ENCODE measurements at regions not wholly inside any gene's neighbourhood (a gene's known extent, or its start where the extent isn't known, plus 50 kb on each side); places are given as distances from the start of the nearest gene placed in this dataset.
A peak's percentile ranks its signal among the peaks of the same experiment; 100 is the strongest.

DNA sequence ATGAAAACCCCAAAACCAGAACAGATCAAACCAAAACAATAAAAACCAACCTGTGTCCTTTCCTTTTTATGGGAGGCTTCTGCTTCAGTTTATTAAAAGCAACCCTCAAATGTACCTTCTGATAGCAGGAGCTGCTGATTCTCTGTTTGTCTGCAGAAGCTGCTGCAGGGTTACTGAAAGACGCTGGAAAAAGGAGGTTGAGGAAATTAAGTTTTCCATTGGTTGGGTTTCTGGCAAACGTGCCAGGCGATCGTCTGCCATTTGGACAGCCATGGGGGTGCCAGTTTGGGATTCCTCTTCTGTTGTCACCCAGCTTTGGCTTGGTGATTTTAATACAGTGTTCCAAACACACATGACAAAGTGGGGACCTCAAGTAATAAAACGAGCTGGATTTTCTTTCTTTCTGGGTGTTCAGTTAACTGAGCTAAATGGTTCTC, 185.4 kb upstream of the ZFHX3 start:
- H3K27ac ChIP-seq = peak overlapping the region; percentile 62
- TF ChIP-seq, protein P1, sequence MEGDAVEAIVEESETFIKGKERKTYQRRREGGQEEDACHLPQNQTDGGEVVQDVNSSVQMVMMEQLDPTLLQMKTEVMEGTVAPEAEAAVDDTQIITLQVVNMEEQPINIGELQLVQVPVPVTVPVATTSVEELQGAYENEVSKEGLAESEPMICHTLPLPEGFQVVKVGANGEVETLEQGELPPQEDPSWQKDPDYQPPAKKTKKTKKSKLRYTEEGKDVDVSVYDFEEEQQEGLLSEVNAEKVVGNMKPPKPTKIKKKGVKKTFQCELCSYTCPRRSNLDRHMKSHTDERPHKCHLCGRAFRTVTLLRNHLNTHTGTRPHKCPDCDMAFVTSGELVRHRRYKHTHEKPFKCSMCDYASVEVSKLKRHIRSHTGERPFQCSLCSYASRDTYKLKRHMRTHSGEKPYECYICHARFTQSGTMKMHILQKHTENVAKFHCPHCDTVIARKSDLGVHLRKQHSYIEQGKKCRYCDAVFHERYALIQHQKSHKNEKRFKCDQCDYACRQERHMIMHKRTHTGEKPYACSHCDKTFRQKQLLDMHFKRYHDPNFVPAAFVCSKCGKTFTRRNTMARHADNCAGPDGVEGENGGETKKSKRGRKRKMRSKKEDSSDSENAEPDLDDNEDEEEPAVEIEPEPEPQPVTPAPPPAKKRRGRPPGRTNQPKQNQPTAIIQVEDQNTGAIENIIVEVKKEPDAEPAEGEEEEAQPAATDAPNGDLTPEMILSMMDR (IDR thresholded peaks at IDR 0.05; ENCODE audit: low read depth, low read length, missing control alignments) = no peak
- no peaks in the 10 kb centered on the region for H3K27me3 ChIP-seq (replicated peaks)
- in situ Hi-C loops (cut with HindIII; ENCODE audit: low pct_ligation_motif_present, low sequenced_read_pairs) = no loop called here
- H3K4me3 ChIP-seq (ENCODE audit: low read depth, low read length) = no peak overlapping the region
- DNase-seq = no peak
- H3K36me3 ChIP-seq (replicated peaks) = no peaks in the 10 kb centered on the region

DNA sequence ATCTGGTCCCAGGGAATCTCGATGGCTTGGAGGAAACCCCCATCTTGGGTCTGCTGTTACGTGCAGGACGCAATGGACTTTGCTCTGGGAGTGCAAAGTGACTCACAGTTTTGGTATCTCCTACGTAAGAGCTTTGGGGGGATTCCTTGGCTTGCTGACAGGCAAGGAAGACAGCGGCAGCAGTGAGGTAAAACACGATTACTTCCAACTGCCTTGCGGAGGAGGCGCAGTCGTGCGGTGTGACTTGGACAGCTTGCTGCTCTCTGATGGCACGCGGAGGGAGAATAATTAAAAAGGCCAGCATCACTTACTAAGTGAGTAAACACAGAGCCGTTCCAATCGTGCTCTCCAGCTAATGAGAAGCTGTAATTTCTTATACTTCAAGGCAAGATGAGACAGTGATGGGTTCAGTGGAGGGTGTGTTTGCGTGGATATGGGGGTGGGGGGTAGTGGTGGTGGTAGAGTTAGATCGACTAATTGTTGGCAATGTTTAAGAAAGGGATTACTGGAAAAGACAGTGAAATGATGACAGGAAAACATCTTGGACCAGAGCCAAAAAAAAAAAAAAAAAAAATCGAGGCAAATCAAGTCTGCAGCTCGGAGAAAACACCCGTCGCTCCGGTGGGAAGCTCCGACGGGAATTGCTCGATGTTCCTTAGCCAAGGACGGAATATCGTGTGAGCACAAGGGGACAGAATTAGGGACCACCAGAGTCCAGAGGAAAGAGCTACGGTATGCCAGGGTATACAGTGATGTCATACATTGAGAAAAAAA, 184.8 kb upstream of the ZFHX3 start:
- in situ Hi-C loops (cut with HindIII; ENCODE audit: low pct_ligation_motif_present, low sequenced_read_pairs) = no loop called here
- TF ChIP-seq, protein P1 (IDR thresholded peaks at IDR 0.05; ENCODE audit: low read depth, low read length, missing control alignments) = no peak
- H3K27me3 ChIP-seq (replicated peaks) = no peaks in the 10 kb centered on the region
- H3K36me3 ChIP-seq (replicated peaks) = no peaks in the 10 kb centered on the region
- peak; percentile 96 for DNase-seq
- peak overlapping the region; percentile 62 for H3K27ac ChIP-seq
- peak overlapping the region; percentile 13 for H3K4me3 ChIP-seq (ENCODE audit: low read depth, low read length)

DNA sequence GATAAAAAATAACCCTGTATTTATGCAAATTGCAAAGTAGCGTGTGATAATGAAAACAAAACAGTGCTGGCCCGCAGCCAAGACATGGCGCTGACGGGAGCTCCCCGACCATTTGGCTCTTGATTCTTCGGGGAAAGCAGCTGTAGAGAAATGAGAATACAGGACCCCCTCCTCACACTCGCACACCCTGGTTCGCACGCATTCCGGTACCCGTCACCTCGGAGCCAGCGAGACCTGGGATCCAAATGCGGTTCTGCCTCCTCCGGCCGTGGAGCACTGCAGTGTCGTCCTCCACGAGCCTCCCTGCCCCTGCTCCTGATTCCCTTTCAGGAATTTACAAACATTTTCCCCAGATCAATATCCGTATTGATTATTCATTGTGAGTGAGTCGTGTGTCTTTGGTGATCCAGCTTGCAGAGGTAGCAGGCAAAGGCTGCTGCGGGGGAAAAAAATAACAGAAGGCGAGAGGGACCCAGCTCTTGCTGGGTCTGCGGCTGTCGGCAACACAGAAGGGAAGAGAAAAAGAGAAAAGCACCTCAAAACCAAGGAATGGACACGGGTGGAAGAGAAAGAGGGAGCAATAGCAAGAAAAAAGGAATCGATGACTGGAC, 184.1 kb upstream of the ZFHX3 start:
- no peak for DNase-seq
- Histone ChIP-seq H3K27me3 (replicated peaks) (no peaks in the 10 kb centered on the region), H3K4me3 (ENCODE audit: low read depth, low read length) (no peak overlapping the region), H3K36me3 (replicated peaks) (no peaks in the 10 kb centered on the region), H3K27ac (peak overlapping the region; percentile 1)
- TF ChIP-seq, protein P1 (IDR thresholded peaks at IDR 0.05; ENCODE audit: low read depth, low read length, missing control alignments) = no peak
- in situ Hi-C loops (cut with HindIII; ENCODE audit: low pct_ligation_motif_present, low sequenced_read_pairs) = no loop called here

DNA sequence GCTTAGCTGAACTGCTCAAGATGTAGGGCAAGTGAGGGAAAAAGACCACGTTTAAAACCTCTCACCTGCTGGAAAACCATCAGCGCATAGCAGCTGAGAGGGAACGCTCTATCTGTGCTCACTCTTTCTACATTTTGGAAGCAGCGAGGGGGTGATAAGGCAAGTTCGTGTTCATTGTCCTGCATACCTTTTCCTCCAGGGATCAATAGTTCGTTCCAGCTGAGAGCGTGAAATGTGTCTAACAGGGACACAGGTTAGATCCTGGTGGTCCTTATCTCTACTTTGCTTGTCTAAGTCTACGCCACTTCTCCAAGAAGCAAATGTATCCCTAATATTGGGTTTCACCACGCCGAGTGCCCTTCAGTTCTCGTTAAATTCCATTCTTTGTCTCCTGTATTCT, 183.5 kb upstream of the ZFHX3 start:
- Histone ChIP-seq H3K27me3 (replicated peaks) (no peaks in the 10 kb centered on the region), H3K27ac (no peak overlapping the region), H3K4me3 (ENCODE audit: low read depth, low read length) (no peak overlapping the region), H3K36me3 (replicated peaks) (no peaks in the 10 kb centered on the region)
- TF ChIP-seq, protein P1 (IDR thresholded peaks at IDR 0.05; ENCODE audit: low read depth, low read length, missing control alignments) = no peak
- no peak for DNase-seq
- in situ Hi-C loops (cut with HindIII; ENCODE audit: low pct_ligation_motif_present, low sequenced_read_pairs) = no loop called here

DNA sequence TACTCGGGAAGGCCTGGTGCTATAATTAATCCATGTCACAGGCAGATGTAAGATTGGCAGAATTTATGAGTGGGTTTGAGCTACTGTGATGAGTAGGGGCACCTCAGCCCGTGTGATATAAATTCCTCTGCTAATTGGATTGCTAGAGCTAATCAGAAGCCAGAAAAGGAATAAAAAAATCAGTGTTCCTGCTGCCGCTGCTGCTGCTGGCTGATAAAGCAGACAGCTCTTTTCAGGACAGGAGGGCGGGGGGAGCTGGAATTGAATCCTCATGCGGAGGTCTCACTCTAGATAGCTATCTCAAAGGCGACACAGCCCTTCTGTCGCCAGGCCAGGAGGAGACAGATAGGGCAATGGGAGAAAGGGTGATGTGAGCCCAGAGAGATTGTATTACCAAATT, 182.7 kb upstream of the ZFHX3 start:
- no peak for DNase-seq
- in situ Hi-C loops (cut with HindIII; ENCODE audit: low pct_ligation_motif_present, low sequenced_read_pairs) = no loop called here
- Histone ChIP-seq H3K27me3 (replicated peaks) (no peaks in the 10 kb centered on the region), H3K36me3 (replicated peaks) (no peaks in the 10 kb centered on the region), H3K4me3 (ENCODE audit: low read depth, low read length) (no peak overlapping the region), H3K27ac (no peak overlapping the region)
- TF ChIP-seq, protein P1 (IDR thresholded peaks at IDR 0.05; ENCODE audit: low read depth, low read length, missing control alignments) = no peak
